OCI-LY1 (cell line): ENCODE measurements at regions not wholly inside any gene's neighbourhood (a gene's known extent, or its start where the extent isn't known, plus 50 kb on each side); places are given as distances from the start of the nearest gene placed in this dataset.

ENCODE experiments used
- H2AFZ ChIP-seq: fragments of 200-600 bp; sonication (generic), shearing (Covaris generic); 2 replicates; pipeline ENCODE4 v1.6.0; 2014; ENCODE audit warnings: antibody characterized with exemption, mild to moderate bottlenecking, low read length
- H3F3A ChIP-seq: fragments of 200-600 bp; sonication (generic), shearing (Covaris generic); 2 replicates; pipeline ENCODE4 v1.6.0; 2014; ENCODE audit warnings: mild to moderate bottlenecking, antibody characterized with exemption, low read length, moderate library complexity; ENCODE audit not compliant: insufficient read depth
- H3K27ac ChIP-seq: fragments of 200-600 bp; sonication (generic); 2 replicates; pipeline ENCODE4 v1.5.1; 2014; ENCODE audit warnings: low read length, mixed run types, mild to moderate bottlenecking, low read depth; ENCODE audit not compliant: poor library complexity, severe bottlenecking
- H3K27me3 ChIP-seq: fragments of 200-600 bp; sonication (generic); 2 replicates; pipeline ENCODE4 v1.6.0; 2014; ENCODE audit warnings: antibody characterized with exemption, mild to moderate bottlenecking, low read length, moderate library complexity; ENCODE audit not compliant: insufficient read depth
- H3K36me3 ChIP-seq: fragments of 200-600 bp; sonication (generic); 2 replicates; pipeline ENCODE4 v1.6.1; 2014; ENCODE audit warnings: mild to moderate bottlenecking, antibody characterized with exemption, low read length, moderate library complexity, mixed read lengths; ENCODE audit not compliant: insufficient read depth
- H3K4me1 ChIP-seq: fragments of 200-600 bp; sonication (generic); 2 replicates; pipeline ENCODE4 v1.5.1; 2014; ENCODE audit warnings: mild to moderate bottlenecking, low read length, moderate library complexity; ENCODE audit not compliant: insufficient read depth, severe bottlenecking
- H3K4me2 ChIP-seq: fragments of 200-600 bp; sonication (generic), shearing (Covaris generic); 2 replicates; pipeline ENCODE4 v1.6.1; 2014; ENCODE audit warnings: low read length
- H3K4me3 ChIP-seq: fragments of 200-600 bp; sonication (generic); 2 replicates; pipeline ENCODE4 v1.5.1; 2014; ENCODE audit warnings: low read length, low read depth, mild to moderate bottlenecking, mixed read lengths; ENCODE audit not compliant: poor library complexity, severe bottlenecking
- H3K79me2 ChIP-seq: fragments of 200-600 bp; shearing (Covaris generic); 2 replicates; pipeline ENCODE4 v1.6.1; 2016; ENCODE audit warnings: mixed run types, low read length, mixed read lengths; ENCODE audit not compliant: insufficient read depth
- H3K9ac ChIP-seq: fragments of 200-600 bp; sonication (generic), shearing (Covaris generic); 2 replicates; pipeline ENCODE4 v1.6.1; 2014; ENCODE audit warnings: mild to moderate bottlenecking, low read length, mixed read lengths
- H3K9me2 ChIP-seq: fragments of 200-600 bp; sonication (generic), shearing (Covaris generic); 2 replicates; pipeline ENCODE4 v1.6.1; 2014; ENCODE audit warnings: low read depth, mild to moderate bottlenecking, low read length, mixed read lengths
- H3K9me3 ChIP-seq: fragments of 200-600 bp; shearing (Covaris generic); 2 replicates; pipeline ENCODE4 v1.6.1; 2014; ENCODE audit warnings: low read length, mixed read lengths
- H4K20me1 ChIP-seq: fragments of 200-600 bp; sonication (generic), shearing (Covaris generic); 2 replicates; pipeline ENCODE4 v1.6.0; 2016; ENCODE audit warnings: mild to moderate bottlenecking, low read length; ENCODE audit not compliant: insufficient read depth
- EZH2 ChIP-seq: fragments of 200-600 bp; sonication (generic), shearing (Covaris generic); IDR thresholded peaks from 2 replicates; pipeline ENCODE4 v1.8.0; 2017; ENCODE audit warnings: borderline replicate concordance, mixed run types, mild to moderate bottlenecking, antibody characterized with exemption, low read length, moderate library complexity, mixed read lengths
- TF ChIP-seq, protein P1 (sequence below): fragments of 200-600 bp; sonication (generic), shearing (Covaris generic); IDR thresholded peaks from 2 replicates; pipeline ENCODE4 v1.5.1; 2017; ENCODE audit warnings: mild to moderate bottlenecking, antibody characterized with exemption, low read length, moderate library complexity, mixed read lengths

DNA sequence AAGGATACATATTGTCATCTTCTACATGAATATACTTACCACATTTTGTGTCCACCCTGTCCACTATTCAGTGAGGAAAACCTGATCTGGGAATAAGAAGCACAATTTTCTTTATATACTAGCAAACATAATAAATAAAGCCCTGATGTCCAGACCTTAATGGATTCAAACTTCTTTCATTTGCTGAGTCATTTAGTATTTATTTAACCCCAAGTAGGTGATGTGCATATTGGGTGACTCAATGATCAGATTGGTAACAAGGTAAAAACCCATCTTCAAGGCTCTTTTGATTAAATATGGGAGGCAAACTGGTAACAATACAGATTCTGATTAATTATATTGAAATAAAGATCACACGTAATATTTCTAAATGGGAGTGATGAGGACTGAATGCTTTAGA is 1159.8 kb upstream of the EYS start:
- Histone ChIP-seq H3K36me3 (no peaks in the 10 kb centered on the region), H3K4me3 (no peak overlapping the region), H3K9me2 (no peaks in the 10 kb centered on the region), H3K9me3 (no peaks in the 10 kb centered on the region), H3K27me3 (no peaks in the 10 kb centered on the region), H3K4me1 (no peaks in the 10 kb centered on the region), H2AFZ (no peak overlapping the region), H3K4me2 (no peak overlapping the region), H3K9ac (no peak overlapping the region), H3F3A (no peaks in the 10 kb centered on the region), H3K27ac (no peak overlapping the region), H4K20me1 (no peaks in the 10 kb centered on the region), H3K79me2 (no peaks in the 10 kb centered on the region)
- TF ChIP-seq, protein P1, sequence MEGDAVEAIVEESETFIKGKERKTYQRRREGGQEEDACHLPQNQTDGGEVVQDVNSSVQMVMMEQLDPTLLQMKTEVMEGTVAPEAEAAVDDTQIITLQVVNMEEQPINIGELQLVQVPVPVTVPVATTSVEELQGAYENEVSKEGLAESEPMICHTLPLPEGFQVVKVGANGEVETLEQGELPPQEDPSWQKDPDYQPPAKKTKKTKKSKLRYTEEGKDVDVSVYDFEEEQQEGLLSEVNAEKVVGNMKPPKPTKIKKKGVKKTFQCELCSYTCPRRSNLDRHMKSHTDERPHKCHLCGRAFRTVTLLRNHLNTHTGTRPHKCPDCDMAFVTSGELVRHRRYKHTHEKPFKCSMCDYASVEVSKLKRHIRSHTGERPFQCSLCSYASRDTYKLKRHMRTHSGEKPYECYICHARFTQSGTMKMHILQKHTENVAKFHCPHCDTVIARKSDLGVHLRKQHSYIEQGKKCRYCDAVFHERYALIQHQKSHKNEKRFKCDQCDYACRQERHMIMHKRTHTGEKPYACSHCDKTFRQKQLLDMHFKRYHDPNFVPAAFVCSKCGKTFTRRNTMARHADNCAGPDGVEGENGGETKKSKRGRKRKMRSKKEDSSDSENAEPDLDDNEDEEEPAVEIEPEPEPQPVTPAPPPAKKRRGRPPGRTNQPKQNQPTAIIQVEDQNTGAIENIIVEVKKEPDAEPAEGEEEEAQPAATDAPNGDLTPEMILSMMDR = no peak
- TF ChIP-seq EZH2 = no peak

DNA sequence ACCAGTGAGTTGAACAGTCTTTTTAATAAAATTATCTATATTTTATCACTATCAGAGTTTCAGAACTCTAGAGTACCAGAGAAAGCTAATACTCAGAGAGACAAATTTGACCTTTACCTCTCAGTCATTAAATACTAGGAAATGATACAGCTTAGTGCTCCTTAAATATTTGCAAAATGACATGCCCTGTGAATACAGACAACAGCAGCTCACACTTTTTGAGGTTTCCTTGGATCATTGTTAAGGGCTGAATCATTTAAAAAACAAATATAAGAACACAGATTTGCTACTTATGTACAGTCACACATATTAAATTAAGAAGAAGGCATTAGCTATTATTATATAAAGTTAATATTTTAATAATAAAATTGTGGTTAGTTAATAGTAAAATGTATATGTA is 1158.7 kb upstream of the EYS start:
- no peak overlapping the region for H3K27ac ChIP-seq
- no peaks in the 10 kb centered on the region for H3K36me3 ChIP-seq
- H3K9me3 ChIP-seq = no peaks in the 10 kb centered on the region
- no peak overlapping the region for H2AFZ ChIP-seq
- no peaks in the 10 kb centered on the region for H3K9me2 ChIP-seq
- H4K20me1 ChIP-seq = no peaks in the 10 kb centered on the region
- H3K4me1 ChIP-seq = no peaks in the 10 kb centered on the region
- no peaks in the 10 kb centered on the region for H3F3A ChIP-seq
- H3K9ac ChIP-seq = no peak overlapping the region
- H3K4me3 ChIP-seq = no peak overlapping the region
- TF ChIP-seq, protein P1 = no peak
- TF ChIP-seq EZH2 = no peak
- H3K79me2 ChIP-seq = no peaks in the 10 kb centered on the region
- H3K4me2 ChIP-seq = no peak overlapping the region
- H3K27me3 ChIP-seq = no peaks in the 10 kb centered on the region

DNA sequence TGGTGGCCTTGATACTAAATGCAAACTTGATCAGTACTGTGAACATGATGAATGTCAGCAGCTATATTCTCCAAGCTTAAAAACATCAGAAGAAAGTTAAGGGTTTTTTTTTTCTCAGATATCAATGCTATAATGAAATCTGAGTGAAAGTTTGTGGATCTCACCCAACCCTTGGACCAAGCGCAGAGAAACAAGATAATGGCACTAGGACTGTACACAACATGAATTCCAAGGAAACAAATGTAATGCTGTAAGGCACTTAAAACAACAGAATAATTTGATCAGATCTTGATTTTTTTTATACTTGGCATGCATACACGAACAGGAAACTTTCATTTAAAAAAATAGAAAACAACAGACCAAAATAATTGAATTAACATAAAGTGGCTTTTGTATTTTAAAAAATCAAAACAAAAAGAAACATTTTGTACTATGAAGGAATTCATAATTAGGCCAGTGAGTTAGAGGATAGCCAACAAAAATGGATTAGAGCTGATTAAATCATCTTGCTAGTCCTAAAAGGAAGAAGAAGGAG is 1154.0 kb upstream of the EYS start:
- Histone ChIP-seq H3K9me3 (no peaks in the 10 kb centered on the region), H3K36me3 (no peaks in the 10 kb centered on the region), H3F3A (no peaks in the 10 kb centered on the region), H4K20me1 (no peaks in the 10 kb centered on the region), H3K9ac (no peak overlapping the region), H3K79me2 (no peaks in the 10 kb centered on the region), H3K27me3 (no peaks in the 10 kb centered on the region), H2AFZ (no peak overlapping the region), H3K27ac (no peak overlapping the region), H3K4me2 (no peak overlapping the region), H3K9me2 (no peaks in the 10 kb centered on the region), H3K4me3 (no peak overlapping the region), H3K4me1 (no peaks in the 10 kb centered on the region)
- no peak for TF ChIP-seq EZH2
- TF ChIP-seq, protein P1 = no peak
